Stimulated activated naive CD8-positive, alpha-beta T cell treated with anti-CD3 and anti-CD28 coated beads, Interleukin-15, amount 100 ng/mL, for 72 hours (primary cell): ENCODE measurements at regions not wholly inside any gene's neighbourhood (a gene's known extent, or its start where the extent isn't known, plus 50 kb on each side); places are given as distances from the start of the nearest gene placed in this dataset.
"Not testable (repeated sequence)": the region's sequence is repeated elsewhere in the genome, so short reads cannot be mapped to it uniquely, and the experiment has no call there.

Experiments
- ATAC-seq: fragments of 150-1000 bp; cut with Tn5 transposase; 2 replicates; pipeline ENCODE4 v1.10.0; 2021; ENCODE audit warnings: mild to moderate bottlenecking, moderate library complexity
- DNase-seq, 2 donors: peaks; one replicate each; pipeline ENCODE4 v3.0.0; 2021 to 2022
- H3K27ac Mint-ChIP-seq, 2 donors: one replicate each; pipeline ENCODE4 v1.8.0; 2022; ENCODE audit warnings: mild to moderate bottlenecking in 2 of 2, mixed read lengths in 2 of 2, moderate library complexity in 2 of 2
- H3K27me3 Mint-ChIP-seq: one replicate; pipeline ENCODE4 v1.8.0; 2022; ENCODE audit warnings: mixed read lengths
- H3K4me1 Mint-ChIP-seq: one replicate; pipeline ENCODE4 v1.8.0; 2022; ENCODE audit warnings: mild to moderate bottlenecking, mixed read lengths
- H3K4me3 Mint-ChIP-seq, 2 donors: one replicate each; pipeline ENCODE4 v1.8.0; 2022; ENCODE audit warnings: mild to moderate bottlenecking in 2 of 2, mixed read lengths in 2 of 2, moderate library complexity in 1 of 2
- H3K9me3 Mint-ChIP-seq, 2 donors: one replicate each; pipeline ENCODE4 v1.8.0; 2022; ENCODE audit warnings: mixed read lengths in 2 of 2

DNA sequence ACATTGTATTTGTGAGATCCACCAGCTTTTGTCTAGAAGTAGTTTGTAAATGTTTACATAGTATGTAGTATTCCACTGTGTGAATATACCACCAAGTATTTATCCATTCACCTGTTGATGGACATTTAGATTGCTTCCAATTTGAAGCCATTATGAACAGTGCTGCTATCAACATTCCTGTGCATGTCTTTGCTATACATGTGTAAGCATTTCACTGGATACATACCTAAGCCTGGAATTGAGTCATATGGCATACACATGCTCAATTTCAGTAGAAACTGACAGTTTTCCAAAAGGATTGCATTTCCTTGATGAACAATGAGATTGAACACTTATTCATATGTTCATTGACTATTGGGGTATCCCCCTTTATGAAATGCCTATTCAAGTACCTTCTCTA is 540.6 kb upstream of the SOX9 start:
- Mint-ChIP-seq H3K4me3 (no peak overlapping the region), H3K27me3 (no peaks in the 10 kb centered on the region), H3K9me3 (peaks cover 6 to 9% of the 10 kb centered on the region in 2 donors), H3K4me1 (no peaks in the 10 kb centered on the region), H3K27ac (no peak overlapping the region)
- DNase-seq = no peak
- no peak for ATAC-seq

DNA sequence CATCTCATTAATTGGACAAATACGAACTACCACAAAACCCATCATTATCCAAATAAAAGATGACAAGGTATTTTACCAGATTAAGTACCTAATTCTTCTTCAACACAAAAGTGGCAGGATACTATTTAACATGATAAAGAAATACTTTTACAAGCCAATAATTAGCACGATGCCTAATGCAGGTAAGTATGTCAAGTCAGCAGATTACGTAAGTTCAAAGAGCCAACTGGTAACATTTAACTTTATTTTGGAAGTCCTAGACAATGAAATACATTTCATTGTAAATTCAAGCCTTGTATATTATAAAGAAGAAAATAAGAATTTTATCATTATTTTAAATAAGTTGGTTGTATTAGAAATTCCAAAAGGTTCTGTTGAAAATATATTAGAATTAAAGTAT is 535.3 kb upstream of the SOX9 start:
- ATAC-seq (no peak), DNase-seq (no peak)
- Mint-ChIP-seq H3K27ac (no peak overlapping the region), H3K4me1 (no peaks in the 10 kb centered on the region), H3K4me3 (no peak overlapping the region), H3K9me3 (peaks cover 0 to 15% of the 10 kb centered on the region in 2 donors), H3K27me3 (no peaks in the 10 kb centered on the region)

DNA sequence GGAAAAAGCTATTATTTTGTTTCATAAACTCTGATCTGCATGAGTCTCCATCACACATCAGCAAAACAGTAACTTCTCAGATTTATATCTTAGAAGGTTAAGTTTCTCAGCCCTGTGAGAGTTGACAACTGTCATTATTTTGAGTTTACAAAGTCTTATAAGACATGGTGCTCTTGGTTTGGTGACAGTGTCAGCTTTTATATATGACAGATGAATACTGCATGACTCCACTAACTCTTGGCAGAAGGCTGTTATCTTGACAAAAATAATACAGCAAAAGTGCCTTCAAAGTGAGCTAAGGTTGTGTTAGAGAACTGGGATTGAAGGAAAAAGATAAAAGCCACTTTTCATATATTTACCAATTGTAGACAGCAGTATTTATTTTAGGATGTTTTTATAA is 528.4 kb upstream of the SOX9 start:
- DNase-seq (no peak), ATAC-seq (no peak)
- H3K27me3 Mint-ChIP-seq = no peaks in the 10 kb centered on the region
- no peak overlapping the region for H3K4me3 Mint-ChIP-seq
- no peak overlapping the region for H3K27ac Mint-ChIP-seq
- no peaks in the 10 kb centered on the region for H3K4me1 Mint-ChIP-seq
- peaks cover 0 to 21% of the 10 kb centered on the region in 2 donors for H3K9me3 Mint-ChIP-seq

DNA sequence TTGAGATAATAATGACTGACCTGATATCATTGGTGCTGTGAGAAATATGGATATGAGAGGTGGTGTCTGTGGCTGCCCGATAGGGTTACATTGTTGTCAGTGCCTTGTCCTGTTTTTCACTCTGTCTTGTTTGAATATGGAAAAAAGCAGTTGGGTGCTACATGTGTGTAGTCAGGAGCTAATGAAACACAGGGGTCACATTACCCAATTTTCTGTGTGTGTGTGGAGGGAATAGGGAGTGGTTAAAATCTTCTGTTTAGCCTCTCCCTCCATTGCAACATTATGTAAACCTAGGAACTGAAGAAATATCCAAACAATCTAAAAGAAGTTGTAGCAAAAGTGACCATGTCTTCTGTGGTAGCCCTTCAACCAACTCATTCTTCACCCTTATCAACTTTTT is 527.7 kb upstream of the SOX9 start:
- DNase-seq (no peak), ATAC-seq (no peak)
- Mint-ChIP-seq H3K27me3 (no peaks in the 10 kb centered on the region), H3K4me1 (no peaks in the 10 kb centered on the region), H3K27ac (no peak overlapping the region), H3K4me3 (no peak overlapping the region), H3K9me3 (peaks cover 0 to 15% of the 10 kb centered on the region in 2 donors)

DNA sequence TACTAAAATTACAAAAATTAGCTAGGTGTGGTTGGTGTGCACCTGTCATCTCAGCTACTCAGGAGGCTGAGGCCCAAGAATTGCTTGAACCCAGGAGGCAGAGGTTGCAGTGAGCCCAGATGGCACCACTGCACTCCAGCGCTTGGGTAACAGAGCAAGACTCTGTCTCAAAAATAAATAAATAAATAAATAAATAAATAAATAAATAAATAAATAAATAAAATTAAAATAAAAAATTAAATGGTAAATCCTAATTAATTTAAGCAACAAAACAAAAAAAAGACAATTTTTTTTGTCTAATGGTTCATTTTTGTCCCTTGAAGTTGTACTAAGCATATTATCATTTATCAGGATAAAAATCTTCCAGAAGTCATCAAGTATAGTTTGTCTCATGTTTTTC is 521.2 kb upstream of the SOX9 start:
- not testable (repeated sequence) for ATAC-seq, H3K27me3 Mint-ChIP-seq, H3K4me3 Mint-ChIP-seq, H3K27ac Mint-ChIP-seq, H3K4me1 Mint-ChIP-seq, DNase-seq
- peaks cover 5 to 12% of the 10 kb centered on the region in 2 donors for H3K9me3 Mint-ChIP-seq

DNA sequence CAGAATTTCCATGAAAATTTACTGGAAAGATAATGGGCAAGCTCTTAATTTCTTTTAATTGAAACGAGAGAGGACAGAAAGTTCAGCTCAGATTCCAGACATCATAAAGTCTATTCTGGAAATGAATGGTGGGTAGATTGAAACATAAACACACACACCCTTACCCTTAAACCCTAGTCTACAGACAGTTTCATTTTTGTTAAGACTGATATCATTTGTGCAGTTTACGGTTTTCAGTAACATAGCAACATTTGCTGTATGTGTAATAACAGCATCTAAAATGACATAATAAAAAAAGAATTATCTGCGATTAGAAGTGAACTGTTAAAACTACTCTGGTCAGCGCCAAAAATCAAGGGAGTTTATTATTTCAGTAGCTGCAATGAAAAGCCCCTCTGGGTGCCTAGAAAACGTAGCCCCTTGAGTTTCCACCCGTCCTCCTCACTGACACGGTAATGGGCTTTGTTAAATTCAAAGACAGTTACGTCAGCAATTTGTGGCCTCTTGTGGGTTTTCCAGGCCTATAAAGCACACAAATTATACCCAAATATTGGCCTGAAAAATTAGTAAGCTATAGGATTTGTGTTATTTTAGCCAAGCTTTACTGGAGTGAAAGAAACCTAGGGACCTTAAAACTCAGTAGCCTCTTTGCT is 520.6 kb upstream of the SOX9 start:
- Mint-ChIP-seq H3K27me3 (no peaks in the 10 kb centered on the region), H3K27ac (no peak overlapping the region), H3K4me1 (no peaks in the 10 kb centered on the region), H3K4me3 (no peak overlapping the region), H3K9me3 (peaks cover 5 to 12% of the 10 kb centered on the region in 2 donors)
- ATAC-seq (no peak), DNase-seq (no peak)

DNA sequence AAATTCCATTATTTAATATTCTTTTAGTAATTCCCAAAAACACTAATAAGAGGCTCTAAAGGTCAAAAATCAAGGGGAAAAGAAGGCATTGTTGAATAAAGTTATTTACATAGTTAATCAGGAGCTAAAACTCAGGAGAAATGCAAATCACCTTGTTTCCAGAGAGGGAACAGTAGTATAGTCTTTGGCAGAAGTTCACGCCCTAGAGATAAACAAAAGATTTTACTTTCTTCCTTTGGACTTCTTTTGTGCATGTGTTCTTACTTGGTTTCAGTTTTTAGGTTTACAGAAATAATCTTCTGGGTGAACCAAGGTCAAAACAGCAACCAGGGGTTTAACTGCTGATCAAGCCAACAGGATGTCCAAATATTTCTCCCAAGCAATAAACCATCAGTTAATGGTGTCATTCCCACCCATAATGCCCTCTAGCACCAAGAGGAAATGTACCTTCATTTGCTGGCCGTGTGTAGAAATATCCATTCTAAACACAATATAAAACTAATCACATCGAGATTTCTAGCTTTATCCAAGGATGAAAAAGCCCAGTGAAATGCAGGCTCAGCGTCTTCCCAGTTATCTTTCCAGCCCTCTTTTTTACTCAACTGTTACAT is 518.8 kb upstream of the SOX9 start:
- H3K9me3 Mint-ChIP-seq = peaks cover 5 to 12% of the 10 kb centered on the region in 2 donors
- H3K27me3 Mint-ChIP-seq = no peaks in the 10 kb centered on the region
- no peak for ATAC-seq
- DNase-seq = no peak
- H3K4me1 Mint-ChIP-seq = no peaks in the 10 kb centered on the region
- no peak overlapping the region for H3K4me3 Mint-ChIP-seq
- H3K27ac Mint-ChIP-seq = no peak overlapping the region

DNA sequence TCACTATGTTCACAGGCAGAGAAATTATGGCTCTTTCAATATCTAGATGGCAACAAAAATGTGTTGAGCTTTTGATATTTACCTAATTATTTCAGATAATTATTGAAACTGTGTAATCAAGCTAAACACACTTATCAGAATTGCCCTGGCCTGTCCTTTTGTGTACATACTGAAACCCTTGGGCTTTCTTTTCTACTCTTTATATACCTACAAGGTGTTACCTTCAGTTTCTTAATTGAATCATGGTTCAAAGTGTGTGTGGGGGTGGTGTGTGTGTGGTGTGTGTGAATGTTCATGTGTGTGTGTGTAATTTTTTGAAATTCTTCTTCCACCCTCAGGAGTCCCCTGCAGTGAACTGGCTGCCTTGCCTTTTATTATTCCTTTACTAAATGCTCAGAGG is 506.8 kb upstream of the SOX9 start:
- ATAC-seq (no peak), DNase-seq (no peak)
- Mint-ChIP-seq H3K4me3 (no peak overlapping the region), H3K9me3 (peaks cover 21 to 37% of the 10 kb centered on the region in 2 donors), H3K27ac (no peak overlapping the region), H3K4me1 (no peaks in the 10 kb centered on the region), H3K27me3 (no peaks in the 10 kb centered on the region)

DNA sequence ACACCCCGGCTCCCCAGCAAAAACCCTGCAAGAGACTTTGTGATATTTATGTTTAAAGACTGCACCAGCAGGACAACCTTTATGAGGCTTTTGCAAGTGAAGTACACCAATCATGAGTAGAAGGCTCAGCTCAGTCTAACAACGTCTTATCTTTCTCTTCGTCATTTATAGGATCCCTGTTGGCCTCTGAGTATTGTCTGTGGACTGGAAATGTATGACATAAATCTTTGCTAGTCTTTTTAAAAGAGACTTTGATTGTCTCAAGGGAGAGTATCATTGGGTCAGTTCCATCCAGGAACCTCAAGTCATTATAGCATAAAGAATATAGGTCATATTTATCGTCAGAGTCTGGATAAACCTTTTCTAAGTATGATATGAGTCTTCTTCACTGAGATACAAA is 505.0 kb upstream of the SOX9 start:
- no peak for ATAC-seq
- Mint-ChIP-seq H3K4me1 (no peaks in the 10 kb centered on the region), H3K27ac (no peak overlapping the region), H3K9me3 (peaks cover 28 to 44% of the 10 kb centered on the region in 2 donors), H3K4me3 (no peak overlapping the region), H3K27me3 (no peaks in the 10 kb centered on the region)
- no peak for DNase-seq

DNA sequence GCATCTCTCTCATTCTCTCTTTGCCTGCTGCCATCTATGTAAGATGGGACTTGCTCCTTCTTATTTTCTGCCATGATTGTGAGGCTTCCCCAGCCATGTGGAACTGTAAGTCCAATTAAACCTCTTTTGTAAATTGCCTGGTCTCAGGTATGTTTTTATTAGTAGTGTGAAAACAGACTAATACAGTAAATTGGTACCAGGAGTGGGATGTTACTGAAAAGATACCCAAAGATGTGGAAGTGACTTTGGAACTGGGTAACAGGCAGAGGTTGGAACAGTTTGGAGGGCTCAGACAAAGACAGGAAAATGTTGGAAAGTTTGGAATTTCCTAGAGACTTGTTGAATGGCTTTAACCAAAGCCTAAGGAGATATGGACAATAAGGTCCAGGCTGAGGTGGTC is 503.1 kb upstream of the SOX9 start:
- H3K4me1 Mint-ChIP-seq, H3K27ac Mint-ChIP-seq, ATAC-seq, H3K4me3 Mint-ChIP-seq, DNase-seq, H3K27me3 Mint-ChIP-seq: not testable (repeated sequence)
- peaks cover 28 to 45% of the 10 kb centered on the region in 2 donors for H3K9me3 Mint-ChIP-seq

DNA sequence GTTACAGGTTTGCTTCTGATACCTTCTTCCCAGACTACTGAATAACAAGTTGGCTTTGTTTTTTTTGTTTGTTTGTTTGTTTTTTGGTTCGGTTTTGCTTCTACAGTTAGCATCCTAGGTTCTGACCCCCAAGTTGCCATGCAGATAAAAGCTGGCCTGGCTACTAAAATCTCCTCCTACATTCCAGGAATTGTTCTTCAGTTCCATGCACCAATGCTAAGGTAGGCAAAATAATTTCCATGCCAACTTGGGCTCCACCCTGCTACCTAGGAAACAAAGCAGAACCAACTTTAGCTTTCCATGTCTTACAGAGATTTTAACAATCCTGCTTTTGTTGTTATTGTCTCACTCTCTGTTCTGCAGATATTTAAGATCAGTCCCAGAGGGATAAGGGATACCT is 495.5 kb upstream of the SOX9 start:
- no peak overlapping the region for H3K27ac Mint-ChIP-seq

DNA sequence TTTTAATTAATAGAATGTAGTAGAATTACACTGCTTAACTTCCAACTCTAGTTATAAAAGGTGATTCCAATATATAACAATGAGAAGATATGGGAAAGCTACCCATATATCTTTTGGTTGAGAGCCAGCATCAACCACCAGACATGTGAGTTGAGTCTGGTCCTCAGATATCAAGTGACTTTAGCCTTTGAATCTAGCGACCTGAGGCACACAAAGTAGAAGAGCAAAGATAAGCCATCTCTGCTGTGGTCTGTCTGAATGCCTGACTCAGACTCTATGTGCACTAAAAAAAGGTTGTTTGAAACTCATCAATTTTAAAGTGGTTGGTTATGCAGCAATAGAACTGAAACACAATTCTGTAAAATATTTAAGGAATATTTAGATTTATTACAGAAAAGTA is 492.5 kb upstream of the SOX9 start:
- Mint-ChIP-seq H3K4me3 (no peak overlapping the region), H3K27ac (no peak overlapping the region), H3K4me1 (no peaks in the 10 kb centered on the region), H3K27me3 (no peaks in the 10 kb centered on the region), H3K9me3 (peaks cover 0 to 26% of the 10 kb centered on the region in 2 donors)
- ATAC-seq (no peak), DNase-seq (no peak)

More for the DNA sequence above, 495.5 kb upstream of the SOX9 start:
- no peaks in the 10 kb centered on the region for H3K4me1 Mint-ChIP-seq
- no peaks in the 10 kb centered on the region for H3K27me3 Mint-ChIP-seq
- DNase-seq = no peak
- no peak for ATAC-seq
- no peak overlapping the region for H3K4me3 Mint-ChIP-seq
- H3K9me3 Mint-ChIP-seq = peaks cover 0 to 33% of the 10 kb centered on the region in 2 donors

DNA sequence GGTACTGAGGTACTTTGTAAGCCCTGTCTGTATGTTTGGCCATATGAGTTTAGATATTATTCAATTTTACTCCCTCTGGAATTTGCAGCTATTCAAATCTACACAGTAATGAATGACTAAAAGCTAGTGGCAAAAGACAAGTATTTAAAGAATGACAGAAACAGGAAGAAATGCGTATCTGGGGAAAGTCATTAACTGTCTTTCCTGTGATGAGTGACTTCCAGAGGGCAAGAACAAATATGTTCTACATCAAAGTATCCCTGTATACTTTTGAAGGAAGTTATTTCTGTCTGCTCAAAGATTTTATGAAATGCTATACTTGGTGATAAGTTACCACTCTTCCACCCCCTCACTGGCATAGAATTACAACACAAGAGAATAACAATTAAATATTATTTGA is 489.3 kb upstream of the SOX9 start:
- Mint-ChIP-seq H3K27ac (no peak overlapping the region), H3K27me3 (no peaks in the 10 kb centered on the region), H3K9me3 (peaks cover 0 to 19% of the 10 kb centered on the region in 2 donors), H3K4me3 (no peak overlapping the region), H3K4me1 (no peaks in the 10 kb centered on the region)
- DNase-seq (no peak), ATAC-seq (no peak)

DNA sequence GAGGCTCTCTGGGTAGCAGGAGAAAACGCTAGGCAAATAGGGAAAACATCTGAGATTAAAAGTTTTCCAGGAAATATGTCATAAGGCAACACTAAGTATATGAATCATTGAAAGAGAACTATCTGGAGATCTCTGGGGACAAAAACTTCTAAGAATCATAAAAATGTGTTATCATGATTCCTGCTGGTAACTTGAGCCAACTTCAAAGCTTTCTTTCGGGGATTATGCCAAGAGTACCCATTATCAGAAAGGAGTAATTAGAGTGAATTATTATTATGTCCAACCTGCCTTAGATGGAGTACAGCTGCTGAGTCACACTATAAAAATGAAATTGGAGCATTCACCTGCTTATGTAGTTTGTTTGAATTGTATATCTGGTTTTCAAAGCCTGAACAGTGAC is 488.5 kb upstream of the SOX9 start:
- no peak for DNase-seq
- H3K27me3 Mint-ChIP-seq = no peaks in the 10 kb centered on the region
- peaks cover 0 to 12% of the 10 kb centered on the region in 2 donors for H3K9me3 Mint-ChIP-seq
- no peak overlapping the region for H3K27ac Mint-ChIP-seq
- no peak overlapping the region for H3K4me3 Mint-ChIP-seq
- no peaks in the 10 kb centered on the region for H3K4me1 Mint-ChIP-seq
- no peak for ATAC-seq

DNA sequence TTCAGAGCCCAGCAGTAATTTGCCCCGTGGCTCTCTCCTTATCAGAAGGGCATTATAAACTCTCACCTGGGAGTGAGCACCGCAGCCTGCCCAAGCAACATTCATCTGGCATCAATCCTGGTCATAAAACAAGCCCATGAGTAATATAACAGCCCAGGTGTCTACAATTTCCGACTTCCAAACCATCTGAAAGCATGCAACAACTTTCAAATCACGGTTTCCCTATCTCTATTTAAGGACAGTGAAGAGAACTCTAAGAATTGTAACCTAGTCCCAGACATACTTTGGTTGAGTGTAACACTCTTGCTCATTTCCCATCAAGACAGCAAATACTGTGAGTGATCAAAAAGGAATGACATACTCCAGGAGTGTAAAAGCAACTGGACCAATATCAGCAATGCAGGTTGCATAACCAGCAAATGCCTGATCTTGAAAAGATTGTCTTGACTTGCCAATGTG is 487.4 kb upstream of the SOX9 start:
- no peaks in the 10 kb centered on the region for H3K4me1 Mint-ChIP-seq
- H3K27me3 Mint-ChIP-seq = no peaks in the 10 kb centered on the region
- no peak overlapping the region for H3K27ac Mint-ChIP-seq
- DNase-seq (no peak), ATAC-seq (no peak)
- no peak overlapping the region for H3K4me3 Mint-ChIP-seq
- H3K9me3 Mint-ChIP-seq = peaks cover 0 to 11% of the 10 kb centered on the region in 2 donors

DNA sequence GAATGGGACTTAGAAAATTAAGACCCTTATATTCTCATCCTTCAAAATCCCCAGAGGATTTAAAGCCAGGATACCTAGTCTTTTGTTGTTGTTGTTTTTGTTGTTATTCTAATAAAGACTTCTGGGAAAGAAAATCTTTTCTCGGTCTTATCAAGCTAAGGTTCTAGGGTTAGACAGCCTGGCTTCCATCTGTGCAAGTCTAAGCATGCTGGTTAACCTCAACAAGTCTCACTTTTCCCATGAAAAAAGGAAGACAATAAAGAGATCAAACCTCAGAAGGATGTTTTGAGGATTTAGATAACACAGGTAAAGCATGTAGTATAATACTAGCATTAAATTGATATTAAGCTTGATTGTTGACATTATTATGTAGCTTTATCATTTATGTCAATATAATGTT is 486.4 kb upstream of the SOX9 start:
- no peaks in the 10 kb centered on the region for H3K4me1 Mint-ChIP-seq
- H3K27me3 Mint-ChIP-seq = no peaks in the 10 kb centered on the region

DNA sequence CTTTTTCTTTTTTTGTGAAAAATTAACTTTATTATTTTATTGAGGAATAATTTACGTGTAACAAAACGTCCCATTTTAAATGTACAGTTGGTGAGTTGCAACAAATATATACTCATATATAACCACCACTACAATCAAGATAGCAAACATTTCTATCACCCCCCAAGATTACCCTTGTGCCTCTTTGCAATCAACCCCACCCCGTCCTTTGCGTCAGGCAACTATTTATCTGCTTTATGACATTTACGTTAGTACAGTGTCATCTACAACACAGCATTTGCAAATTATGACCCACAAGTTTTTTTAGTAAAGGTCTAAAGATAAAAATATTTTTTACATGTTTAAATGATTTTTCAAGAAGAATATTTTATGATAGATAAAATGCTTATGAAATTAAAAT is 485.6 kb upstream of the SOX9 start:
- Mint-ChIP-seq H3K9me3 (peaks cover 0 to 4% of the 10 kb centered on the region in 2 donors), H3K4me3 (no peak overlapping the region), H3K4me1 (no peaks in the 10 kb centered on the region), H3K27ac (no peak overlapping the region), H3K27me3 (no peaks in the 10 kb centered on the region)
- no peak for DNase-seq
- ATAC-seq = no peak

More for the DNA sequence above, 486.4 kb upstream of the SOX9 start:
- no peak overlapping the region for H3K4me3 Mint-ChIP-seq
- no peak overlapping the region for H3K27ac Mint-ChIP-seq
- no peak for ATAC-seq
- no peak for DNase-seq
- H3K9me3 Mint-ChIP-seq = peaks cover 0 to 10% of the 10 kb centered on the region in 2 donors
